A673 (cell line): ENCODE measurements at regions not wholly inside any gene's neighbourhood (a gene's known extent, or its start where the extent isn't known, plus 50 kb on each side); places are given as distances from the start of the nearest gene placed in this dataset.

Experiments
- EZH2 ChIP-seq: fragments of 200-600 bp; sonication (generic); IDR thresholded peaks from 2 replicates; pipeline ENCODE4 v1.6.1; 2017; ENCODE audit warnings: borderline replicate concordance, low read depth, mild to moderate bottlenecking, mixed read lengths, antibody characterized with exemption, low read length; ENCODE audit not compliant: poor library complexity, severe bottlenecking
- TF ChIP-seq, protein P1 (sequence below): fragments of 300-800, 200-600 bp; sonication (generic); conservative IDR thresholded peaks from 2 replicates; pipeline ENCODE4 v1.5.1; 2017; ENCODE audit warnings: low read depth, mild to moderate bottlenecking, antibody characterized with exemption, low read length, moderate library complexity, mixed read lengths

DNA sequence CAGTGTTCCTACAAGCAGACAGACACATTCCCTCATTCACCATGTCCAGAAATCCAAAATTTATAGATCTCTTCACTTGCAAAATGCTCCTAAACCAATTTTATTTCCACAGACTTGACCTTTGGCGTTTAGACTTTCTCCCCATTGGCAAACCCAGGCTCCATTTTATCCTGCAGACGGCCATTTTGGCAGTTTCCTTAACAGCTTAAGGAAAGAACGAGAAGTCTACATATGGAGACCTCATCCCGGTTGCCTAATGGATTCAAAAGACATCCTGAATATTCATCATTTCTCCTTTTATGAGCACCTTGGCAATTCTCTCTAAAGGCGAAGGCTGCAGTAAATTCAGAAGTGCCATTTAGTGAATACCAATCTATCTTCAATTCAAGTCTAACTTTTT, 132.9 kb downstream of the HLX start:
- TF ChIP-seq, protein P1, sequence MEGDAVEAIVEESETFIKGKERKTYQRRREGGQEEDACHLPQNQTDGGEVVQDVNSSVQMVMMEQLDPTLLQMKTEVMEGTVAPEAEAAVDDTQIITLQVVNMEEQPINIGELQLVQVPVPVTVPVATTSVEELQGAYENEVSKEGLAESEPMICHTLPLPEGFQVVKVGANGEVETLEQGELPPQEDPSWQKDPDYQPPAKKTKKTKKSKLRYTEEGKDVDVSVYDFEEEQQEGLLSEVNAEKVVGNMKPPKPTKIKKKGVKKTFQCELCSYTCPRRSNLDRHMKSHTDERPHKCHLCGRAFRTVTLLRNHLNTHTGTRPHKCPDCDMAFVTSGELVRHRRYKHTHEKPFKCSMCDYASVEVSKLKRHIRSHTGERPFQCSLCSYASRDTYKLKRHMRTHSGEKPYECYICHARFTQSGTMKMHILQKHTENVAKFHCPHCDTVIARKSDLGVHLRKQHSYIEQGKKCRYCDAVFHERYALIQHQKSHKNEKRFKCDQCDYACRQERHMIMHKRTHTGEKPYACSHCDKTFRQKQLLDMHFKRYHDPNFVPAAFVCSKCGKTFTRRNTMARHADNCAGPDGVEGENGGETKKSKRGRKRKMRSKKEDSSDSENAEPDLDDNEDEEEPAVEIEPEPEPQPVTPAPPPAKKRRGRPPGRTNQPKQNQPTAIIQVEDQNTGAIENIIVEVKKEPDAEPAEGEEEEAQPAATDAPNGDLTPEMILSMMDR, result no peak
- no peak for TF ChIP-seq EZH2
